Endothelial cell of umbilical vein (primary cell): ENCODE measurements at regions not wholly inside any gene's neighbourhood (a gene's known extent, or its start where the extent isn't known, plus 50 kb on each side); places are given as distances from the start of the nearest gene placed in this dataset.

Experiments
- BruUV-seq: library from RNA; stranded (reverse); fragments of 400-500 nt; replicated peaks from 2 replicates; lab custom pipeline; 2021; lab: Mats Ljungman, UMichigan
- CTCF ChIA-PET: fragments of 300-600, 350-600 bp; sonication (Branson Sonifier 250); formaldehyde crosslinking; loops from one replicate; lab custom pipeline; 2021; ENCODE audit warnings: antibody characterized with exemption, inconsistent platforms; lab: Charles Lee
- POLR2A ChIA-PET: fragments of 300-600, 350-600 bp; sonication (Branson Sonifier 250); formaldehyde crosslinking; loops from one replicate; lab custom pipeline; 2021; ENCODE audit warnings: antibody characterized with exemption, inconsistent platforms; lab: Charles Lee
- DNase-seq: peaks from one replicate; pipeline ENCODE4 v3.0.0-alpha.2; 2011; ENCODE audit warnings: low read depth, low spot score
- FAIRE-seq: peaks from 2 replicates; lab custom pipeline; 2011; peaks lifted over from hg19 to GRCh38; lab: Jason Lieb, UNC
- H2AFZ ChIP-seq: 2 replicates; pipeline ENCODE4 v1.6.0; 2012; ENCODE audit warnings: low read depth, low read length, control low read depth, inconsistent platforms
- H3K27ac ChIP-seq: 2 replicates; pipeline ENCODE4 v1.5.1; 2011; ENCODE audit warnings: low read depth, mild to moderate bottlenecking, control low read depth, low read length, moderate library complexity; ENCODE audit not compliant: insufficient read depth
- H3K27me3 ChIP-seq, 2 experiments: 2 replicates each; pipeline versions ENCODE4 v1.6.0 to v1.6.1; 2011; ENCODE audit warnings: low read length in 2 of 2, mixed read lengths in 1 of 2; ENCODE audit not compliant: control insufficient read depth in 2 of 2, insufficient read depth in 2 of 2
- H3K36me3 ChIP-seq, 2 experiments: 2 replicates in 1 of 2; 3 replicates in 1 of 2; pipeline ENCODE4 v1.5.1; 2011; ENCODE audit warnings: low read length in 2 of 2, mild to moderate bottlenecking in 1 of 2, moderate library complexity in 1 of 2; ENCODE audit not compliant: control insufficient read depth in 2 of 2, insufficient read depth in 2 of 2; ENCODE audit errors: extremely low read depth in 1 of 2
- H3K4me1 ChIP-seq: 3 replicates; pipeline ENCODE4 v1.5.1; 2011; ENCODE audit warnings: mild to moderate bottlenecking, low read length; ENCODE audit not compliant: control insufficient read depth, insufficient read depth; ENCODE audit errors: extremely low read depth
- H3K4me2 ChIP-seq: 2 replicates; pipeline ENCODE4 v1.6.1; 2011; ENCODE audit warnings: low read length, control low read depth, mixed read lengths; ENCODE audit not compliant: insufficient read depth
- H3K4me3 ChIP-seq, 3 experiments: fragments of 200-600 bp in 1 of 3; sonication (generic), shearing (Covaris generic) in 1 of 3; replicated peaks in 1 of 3; 2 replicates each; pipeline ENCODE4 v1.5.1; 2011 to 2016; ENCODE audit warnings: control low read depth in 3 of 3, low read length in 3 of 3, mild to moderate bottlenecking in 2 of 3, inconsistent platforms in 1 of 3, low read depth in 1 of 3, moderate library complexity in 1 of 3; ENCODE audit not compliant: insufficient read depth in 1 of 3
- H3K79me2 ChIP-seq: 2 replicates; pipeline ENCODE4 v1.6.0; 2012; ENCODE audit warnings: low read length, inconsistent platforms; ENCODE audit not compliant: control insufficient read depth, insufficient read depth
- H3K9ac ChIP-seq: replicated peaks from 2 replicates; pipeline ENCODE3; 2011; ENCODE audit warnings: low read length, control low read depth; ENCODE audit not compliant: insufficient read depth; ENCODE audit errors: extremely low read depth
- H3K9me1 ChIP-seq: replicated peaks from 3 replicates; pipeline ENCODE4 v1.6.0; 2011; ENCODE audit warnings: mild to moderate bottlenecking, low read length; ENCODE audit not compliant: control insufficient read depth, insufficient read depth; ENCODE audit errors: extremely low read depth
- H3K9me3 ChIP-seq: replicated peaks from 2 replicates; pipeline ENCODE4 v1.5.1; 2012; ENCODE audit warnings: low read length, inconsistent platforms; ENCODE audit not compliant: control insufficient read depth, insufficient read depth
- H4K20me1 ChIP-seq: replicated peaks from 2 replicates; pipeline ENCODE3; 2011; ENCODE audit warnings: mild to moderate bottlenecking, low read length; ENCODE audit not compliant: control insufficient read depth, insufficient read depth; ENCODE audit errors: extremely low read depth
- CTCF ChIP-seq, 2 donors: IDR thresholded peaks; 1 replicate in 1 of 2; 2 replicates in 1 of 2; pipeline ENCODE4 v1.5.1; 2011; ENCODE audit warnings: low read length in 2 of 2, mild to moderate bottlenecking in 2 of 2, moderate library complexity in 2 of 2, control low read depth in 1 of 2, inconsistent platforms in 1 of 2, low read depth in 1 of 2; ENCODE audit not compliant: insufficient read depth in 1 of 2; ENCODE audit errors: extremely low read depth in 1 of 2
- EZH2 ChIP-seq: IDR thresholded peaks from 2 replicates; pipeline ENCODE4 v1.6.1; 2012; ENCODE audit warnings: borderline replicate concordance, low read depth, mild to moderate bottlenecking, moderate library complexity, low read length, inconsistent platforms; ENCODE audit not compliant: severe bottlenecking
- FOS ChIP-seq: IDR thresholded peaks from 2 replicates; pipeline ENCODE4 v1.6.1; 2011; ENCODE audit warnings: mild to moderate bottlenecking, low read length, moderate library complexity, borderline replicate concordance; ENCODE audit not compliant: insufficient read depth
- GATA2 ChIP-seq: IDR thresholded peaks from 2 replicates; pipeline ENCODE4 v1.7.0; 2011; ENCODE audit warnings: low read depth, mild to moderate bottlenecking, moderate library complexity, mixed read lengths, low read length; ENCODE audit not compliant: insufficient read length, insufficient read depth
- JUN ChIP-seq: IDR thresholded peaks from 2 replicates; pipeline ENCODE4 v1.6.1; 2011; ENCODE audit warnings: borderline replicate concordance, low read depth; ENCODE audit not compliant: insufficient read length, insufficient read depth
- MAX ChIP-seq: IDR thresholded peaks from 2 replicates; pipeline ENCODE4 v1.6.1; 2011; ENCODE audit not compliant: insufficient read depth, insufficient read length
- MYC ChIP-seq: IDR thresholded peaks from one replicate; pipeline ENCODE4 v1.6.1; 2011; ENCODE audit warnings: mild to moderate bottlenecking, low read depth, low read length
- POLR2A ChIP-seq: IDR thresholded peaks from 2 replicates; pipeline ENCODE4 v1.6.1; 2012; ENCODE audit warnings: low read depth, mild to moderate bottlenecking, control low read depth, low read length
- POLR2AphosphoS5 ChIP-seq: IDR thresholded peaks from 2 replicates; pipeline ENCODE4 v1.6.1; 2012; ENCODE audit warnings: low read depth, mild to moderate bottlenecking, control low read depth, low read length, moderate library complexity; ENCODE audit not compliant: insufficient read depth
- dilution Hi-C: fragments of 300-500 bp; cut with MboI; formaldehyde crosslinking; loops from one replicate; pipeline ENCODE4 v1.15.0; 2019; ENCODE audit warnings: low sequenced_read_pairs; ENCODE audit not compliant: extremely low pct_ligation_motif_present
- intact Hi-C: fragments of 100-400 bp; cut with micrococcal nuclease; formaldehyde crosslinking; loops from one replicate; pipeline ENCODE4 v1.10.0; 2022

GRCh38 chr7:19327018-19327417, 181.8 kb upstream of the FERD3L start:
- H3K4me3 ChIP-seq: no peak overlapping the region
- H2AFZ ChIP-seq: no peak overlapping the region
- ChIA-PET POLR2A (no interaction called here), CTCF (interaction anchor here (1.2 to 1.3 kb wide), 2 partner anchors 11 to 13 kb away, joined by 3 read pairs; no protein-coding TSS in a partner anchor)
- peaks cover 0 to 3% of the 10 kb centered on the region in 2 experiments for H3K27me3 ChIP-seq
- H3K27ac ChIP-seq: no peak overlapping the region
- dilution Hi-C loops (no loop called here), intact Hi-C loops (no loop called here)
- no peaks in the 10 kb centered on the region for H4K20me1 ChIP-seq
- no peaks in the 10 kb centered on the region for H3K79me2 ChIP-seq
- H3K36me3 ChIP-seq: no peaks in the 10 kb centered on the region
- no peak for TF ChIP-seq CTCF (IDR thresholded peaks at IDR 0.05; ENCODE audit: extremely low read depth in 1 of 2, insufficient read depth in 1 of 2, low read depth in 1 of 2, low read length in 2 of 2)
- no peak for TF ChIP-seq POLR2AphosphoS5
- TF ChIP-seq GATA2: no peak
- no peak for TF ChIP-seq EZH2
- TF ChIP-seq MYC: no peak
- no peak for TF ChIP-seq FOS
- no peak for TF ChIP-seq MAX
- no peak for TF ChIP-seq JUN
- no peak for TF ChIP-seq POLR2A
- no peaks in the 10 kb centered on the region for H3K9me1 ChIP-seq
- FAIRE-seq (peak; percentile 43), DNase-seq (peak; percentile 90)
- no peak overlapping the region for H3K4me2 ChIP-seq
- no peaks in the 10 kb centered on the region for H3K4me1 ChIP-seq
- no TSS peak for BruUV-seq
- no peak overlapping the region for H3K9ac ChIP-seq
- H3K9me3 ChIP-seq: no peaks in the 10 kb centered on the region
